Tibial nerve (tissue), 4 donors: ENCODE measurements at regions not wholly inside any gene's neighbourhood (a gene's known extent, or its start where the extent isn't known, plus 50 kb on each side); places are given as distances from the start of the nearest gene placed in this dataset.
"Not testable (repeated sequence)": the region's sequence is repeated elsewhere in the genome, so short reads cannot be mapped to it uniquely, and the experiment has no call there.

Experiments used
- DNase-seq, 2 donors: peaks; one replicate each; pipeline ENCODE4 v3.0.0-alpha.2; 2019; ENCODE audit warnings: low spot score in 2 of 2
- H3K27ac ChIP-seq, 4 donors: fragments of 200-600 bp; sonication (generic) in 3 of 4; one replicate each; pipeline ENCODE4 v1.5.1; 2017 to 2019; ENCODE audit warnings: mild to moderate bottlenecking in 1 of 4
- H3K27me3 ChIP-seq, 2 donors: fragments of 200-600 bp; sonication (generic) in 1 of 2; one replicate each; pipeline versions ENCODE4 v1.5.1 to v1.6.0; 2017 to 2019
- H3K36me3 ChIP-seq, 3 donors: fragments of 200-600 bp; sonication (generic); one replicate each; pipeline ENCODE4 v1.5.1; 2018 to 2019
- H3K4me1 ChIP-seq, 4 donors: fragments of 200-600 bp; sonication (generic) in 3 of 4; one replicate each; pipeline ENCODE4 v1.5.1; 2017 to 2019
- H3K4me3 ChIP-seq, 4 donors: fragments of 200-600 bp; sonication (generic) in 3 of 4; one replicate each; pipeline ENCODE4 v1.5.1; 2017 to 2019; ENCODE audit warnings: mild to moderate bottlenecking in 1 of 4, moderate library complexity in 1 of 4
- H3K9me3 ChIP-seq, 4 donors: fragments of 200-600 bp; sonication (generic) in 3 of 4; one replicate each; pipeline ENCODE4 v1.5.1; 2017 to 2019
- EP300 ChIP-seq, 2 donors: sonication (generic); formaldehyde crosslinking; IDR thresholded peaks; one replicate each; pipeline ENCODE4 v1.6.1; 2017; ENCODE audit warnings: antibody characterized with exemption in 2 of 2, mild to moderate bottlenecking in 1 of 2
- POLR2A ChIP-seq, 2 donors: fragments of 450-650 bp; IDR thresholded peaks; one replicate each; pipeline ENCODE4 v1.6.1; 2017; ENCODE audit warnings: antibody characterized with exemption in 2 of 2, mild to moderate bottlenecking in 2 of 2, moderate library complexity in 2 of 2
- WGBS, 2 donors: methylation state at CpG; one replicate each; pipeline ENCODE4 v1.1.5; 2018; 5-methylcytosine and 5-hydroxymethylcytosine counted together
- TF ChIP-seq, protein P1 (sequence below), 5 experiments: fragments of 200-600 bp in 3 of 5; fragments of 450-650 bp in 2 of 5; sonication (generic) in 3 of 5; IDR thresholded peaks; one replicate each; pipeline ENCODE4 v1.5.1; 2016 to 2019; ENCODE audit warnings: antibody characterized with exemption in 5 of 5, mild to moderate bottlenecking in 3 of 5, moderate library complexity in 2 of 5

GRCh38 chr11:97033178-97033577, 643.4 kb downstream of the JRKL start:
- Histone ChIP-seq H3K27ac (no peak overlapping the region), H3K27me3 (no peaks in the 10 kb centered on the region), H3K4me3 (no peak overlapping the region), H3K4me1 (no peaks in the 10 kb centered on the region), H3K36me3 (no peaks in the 10 kb centered on the region), H3K9me3 (no peaks in the 10 kb centered on the region)
- 72 to 74% methylated on average over 5 of the region's 5 CpGs for WGBS, 2 donors
- TF ChIP-seq POLR2A (IDR thresholded peaks at IDR 0.05) = no peak
- TF ChIP-seq, protein P1, sequence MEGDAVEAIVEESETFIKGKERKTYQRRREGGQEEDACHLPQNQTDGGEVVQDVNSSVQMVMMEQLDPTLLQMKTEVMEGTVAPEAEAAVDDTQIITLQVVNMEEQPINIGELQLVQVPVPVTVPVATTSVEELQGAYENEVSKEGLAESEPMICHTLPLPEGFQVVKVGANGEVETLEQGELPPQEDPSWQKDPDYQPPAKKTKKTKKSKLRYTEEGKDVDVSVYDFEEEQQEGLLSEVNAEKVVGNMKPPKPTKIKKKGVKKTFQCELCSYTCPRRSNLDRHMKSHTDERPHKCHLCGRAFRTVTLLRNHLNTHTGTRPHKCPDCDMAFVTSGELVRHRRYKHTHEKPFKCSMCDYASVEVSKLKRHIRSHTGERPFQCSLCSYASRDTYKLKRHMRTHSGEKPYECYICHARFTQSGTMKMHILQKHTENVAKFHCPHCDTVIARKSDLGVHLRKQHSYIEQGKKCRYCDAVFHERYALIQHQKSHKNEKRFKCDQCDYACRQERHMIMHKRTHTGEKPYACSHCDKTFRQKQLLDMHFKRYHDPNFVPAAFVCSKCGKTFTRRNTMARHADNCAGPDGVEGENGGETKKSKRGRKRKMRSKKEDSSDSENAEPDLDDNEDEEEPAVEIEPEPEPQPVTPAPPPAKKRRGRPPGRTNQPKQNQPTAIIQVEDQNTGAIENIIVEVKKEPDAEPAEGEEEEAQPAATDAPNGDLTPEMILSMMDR (IDR thresholded peaks at IDR 0.05) = no peak
- no peak for TF ChIP-seq EP300 (IDR thresholded peaks at IDR 0.05)
- no peak for DNase-seq

GRCh38 chr11:97048481-97048880, 658.7 kb downstream of the JRKL start:
- no peak overlapping the region for H3K27ac ChIP-seq
- no peak for DNase-seq
- H3K9me3 ChIP-seq = peaks cover 0 to 12% (median 0%) of the 10 kb centered on the region in 4 donors
- no peaks in the 10 kb centered on the region for H3K27me3 ChIP-seq
- no peaks in the 10 kb centered on the region for H3K36me3 ChIP-seq
- no peak overlapping the region for H3K4me3 ChIP-seq
- 59 to 72% methylated on average over 3 of the region's 3 CpGs for WGBS, 2 donors
- no peaks in the 10 kb centered on the region for H3K4me1 ChIP-seq
- TF ChIP-seq EP300 (IDR thresholded peaks at IDR 0.05) (no peak), POLR2A (IDR thresholded peaks at IDR 0.05) (no peak)
- TF ChIP-seq, protein P1 (IDR thresholded peaks at IDR 0.05) = no peak

- Histone ChIP-seq H3K4me1 (no peaks in the 10 kb centered on the region), H3K36me3 (no peaks in the 10 kb centered on the region), H3K27me3 (no peaks in the 10 kb centered on the region), H3K9me3 (peaks cover 0 to 31% (median 0%) of the 10 kb centered on the region in 4 donors), H3K27ac (no peak overlapping the region), H3K4me3 (no peak overlapping the region)
- DNase-seq = no peak
- TF ChIP-seq EP300 (IDR thresholded peaks at IDR 0.05) = no peak
- TF ChIP-seq, protein P1 (IDR thresholded peaks at IDR 0.05) = no peak
- TF ChIP-seq POLR2A (IDR thresholded peaks at IDR 0.05) = no peak
- 88 to 89% methylated on average over 1 of the region's 1 CpG for WGBS, 2 donors
Observed at GRCh38 chr11:97060184-97060583, 670.4 kb downstream of the JRKL start.

DNA sequence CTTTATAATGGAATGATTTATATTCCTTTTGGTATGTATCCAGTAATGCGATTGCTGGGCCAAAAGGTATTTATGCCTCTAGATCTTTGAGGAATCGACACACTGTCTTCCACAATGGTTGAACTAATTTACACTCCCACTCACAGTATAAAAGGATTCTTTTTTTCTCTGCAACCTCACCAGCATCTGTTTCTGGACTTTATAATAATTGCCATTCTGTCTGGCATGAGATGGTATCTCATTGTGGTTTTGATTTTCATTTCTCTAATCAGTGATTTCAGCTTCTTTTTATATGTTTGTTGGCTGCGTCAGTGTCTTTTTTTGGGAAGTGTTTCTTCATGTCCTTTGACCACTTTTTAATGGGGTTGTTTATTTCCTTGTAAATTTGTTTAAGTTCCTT, 679.3 kb downstream of the JRKL start:
- no peak for DNase-seq
- WGBS, 2 donors = 55 to 66% methylated on average over 3 of the region's 3 CpGs
- TF ChIP-seq EP300 (IDR thresholded peaks at IDR 0.05) (no peak), POLR2A (IDR thresholded peaks at IDR 0.05) (no peak)
- TF ChIP-seq, protein P1 (IDR thresholded peaks at IDR 0.05) = no peak
- H3K27ac ChIP-seq = no peak overlapping the region
- peaks cover 0 to 31% (median 3%) of the 10 kb centered on the region in 4 donors for H3K9me3 ChIP-seq
- no peaks in the 10 kb centered on the region for H3K27me3 ChIP-seq
- H3K36me3 ChIP-seq = no peaks in the 10 kb centered on the region
- H3K4me3 ChIP-seq = no peak overlapping the region
- H3K4me1 ChIP-seq = no peaks in the 10 kb centered on the region

DNA sequence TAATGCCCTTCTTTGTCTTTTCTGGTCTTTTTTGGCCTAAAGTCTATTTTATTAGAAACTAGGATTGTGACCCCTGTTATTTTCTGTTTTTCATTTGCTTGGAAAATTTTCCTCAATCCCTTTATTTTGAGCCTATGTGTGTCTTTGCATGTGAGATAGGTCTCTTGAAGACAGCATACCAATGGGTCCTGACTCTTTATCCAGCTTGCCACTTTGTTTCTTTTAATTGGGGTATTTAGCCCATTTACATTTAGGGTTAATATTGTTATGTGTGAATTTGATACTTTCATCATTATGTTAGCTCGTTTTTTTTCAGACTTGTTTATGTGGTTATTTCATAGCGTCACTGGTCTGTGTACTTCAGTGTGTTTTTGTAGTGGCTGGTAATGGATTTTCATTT, 682.6 kb downstream of the JRKL start:
- no peaks in the 10 kb centered on the region for H3K27me3 ChIP-seq
- no peaks in the 10 kb centered on the region for H3K4me1 ChIP-seq
- TF ChIP-seq POLR2A (IDR thresholded peaks at IDR 0.05) (no peak), EP300 (IDR thresholded peaks at IDR 0.05) (no peak)
- TF ChIP-seq, protein P1 (IDR thresholded peaks at IDR 0.05) = no peak
- H3K36me3 ChIP-seq = no peaks in the 10 kb centered on the region
- H3K4me3 ChIP-seq = no peak overlapping the region
- no peak for DNase-seq
- H3K9me3 ChIP-seq = peaks cover 0 to 35% (median 3%) of the 10 kb centered on the region in 4 donors
- H3K27ac ChIP-seq = no peak overlapping the region
- WGBS, 2 donors = 75 to 81% methylated on average over 2 of the region's 2 CpGs

GRCh38 chr11:97076666-97077065, 686.9 kb downstream of the JRKL start:
- not testable (repeated sequence) for DNase-seq

More at GRCh38 chr11:97076666-97077065, 686.9 kb downstream of the JRKL start:
- 80 to 90% methylated on average over 2 of the region's 19 CpGs for WGBS, 2 donors
- H3K27ac ChIP-seq, H3K27me3 ChIP-seq, H3K4me1 ChIP-seq, H3K36me3 ChIP-seq, H3K4me3 ChIP-seq: not testable (repeated sequence)
- peaks cover 0 to 26% (median 3%) of the 10 kb centered on the region in 4 donors for H3K9me3 ChIP-seq
